HG03460 (cell line): ENCODE measurements at regions not wholly inside any gene's neighbourhood (a gene's known extent, or its start where the extent isn't known, plus 50 kb on each side); places are given as distances from the start of the nearest gene placed in this dataset.

ENCODE experiments used
- ATAC-seq: cut with Tn5 transposase; IDR thresholded peaks from one replicate; pipeline ENCODE4 v1.9.1; 2021; ENCODE audit not compliant: unreplicated experiment

GRCh38 chr1:218754477-218754876 lies 409.3 kb downstream of the TGFB2 start:
- ATAC-seq: no peak

GRCh38 chr1:218755128-218755527 lies 410.0 kb downstream of the TGFB2 start:
- ATAC-seq: no peak

DNA sequence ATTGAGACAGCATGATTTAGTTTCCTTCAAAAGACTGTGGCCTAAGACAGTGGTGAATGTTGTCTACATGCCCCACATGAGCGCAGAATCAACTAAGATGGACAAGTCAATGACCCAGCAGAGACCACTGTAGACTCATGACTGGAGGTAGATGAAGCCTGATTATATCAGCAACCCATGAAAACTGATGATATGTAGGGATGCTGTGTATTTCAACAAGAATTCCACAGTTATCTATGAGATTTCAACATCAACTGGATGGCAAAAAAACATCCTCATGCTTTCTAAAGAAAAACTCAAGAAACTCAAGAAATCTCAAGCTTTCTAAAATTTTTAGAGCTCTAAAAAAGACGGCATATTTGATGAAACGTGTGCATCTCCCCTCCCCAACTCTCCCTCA lies 413.9 kb upstream of the LYPLAL1 start:
- ATAC-seq: no peak

- ATAC-seq: no peak
These were observed 412.8 kb upstream of the LYPLAL1 start for GRCh38 chr1:218760601-218761570.

DNA sequence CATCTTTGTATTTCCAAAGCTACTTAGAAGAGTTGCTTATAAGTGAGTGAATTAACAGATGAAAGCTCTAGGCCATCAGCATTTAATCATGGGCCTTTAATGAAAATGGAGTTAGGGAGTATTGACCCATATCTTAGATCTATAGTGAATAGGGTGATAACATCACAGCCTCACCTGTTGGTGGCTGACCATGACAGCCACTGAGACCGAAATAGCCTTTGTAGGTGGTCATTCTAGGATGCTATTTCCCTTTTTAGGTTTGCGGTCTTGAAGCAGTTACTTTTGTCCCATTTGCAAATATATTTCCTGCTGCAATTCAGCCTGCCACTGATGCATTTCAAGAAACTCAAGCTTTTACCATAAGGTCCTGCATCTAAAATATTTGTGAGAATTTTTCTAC lies 410.1 kb upstream of the LYPLAL1 start:
- no peak for ATAC-seq

DNA sequence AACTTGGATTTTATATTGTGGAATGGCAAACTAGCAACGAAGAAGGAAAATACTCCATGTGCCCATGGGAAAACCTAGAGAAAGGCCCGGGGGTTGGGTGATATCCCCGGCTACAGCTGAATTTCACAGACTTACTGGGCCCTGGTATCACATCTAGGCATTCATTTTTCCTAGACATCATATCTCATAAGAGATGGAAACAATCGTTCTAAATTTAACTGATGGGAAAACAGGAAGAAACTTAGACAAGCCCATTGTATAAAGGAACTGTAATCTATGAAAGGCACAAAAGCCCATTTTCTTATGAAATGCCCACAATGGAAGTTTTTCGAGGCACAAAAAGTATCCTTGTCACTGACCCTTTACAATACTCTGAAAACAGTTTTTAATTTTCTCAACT lies 407.9 kb upstream of the LYPLAL1 start:
- no peak for ATAC-seq

DNA sequence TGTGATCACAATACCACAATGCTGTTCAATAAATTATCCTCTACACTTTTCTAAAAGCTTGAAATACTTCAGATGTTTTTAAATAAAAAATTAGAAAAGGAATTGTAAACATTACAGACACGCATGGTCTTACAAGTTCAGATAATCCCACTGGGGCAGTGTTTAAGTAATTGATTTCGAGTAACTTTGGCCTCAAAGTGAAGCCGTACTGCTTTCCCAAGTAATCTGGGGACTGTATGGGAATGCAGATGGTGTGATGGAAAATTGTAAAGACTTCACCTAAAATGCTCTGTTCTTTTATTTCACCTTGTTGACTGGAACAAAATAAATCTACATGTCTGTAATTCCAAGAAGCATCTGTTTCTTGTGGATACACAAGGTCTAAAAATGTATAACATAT lies 401.7 kb upstream of the LYPLAL1 start:
- ATAC-seq: no peak

DNA sequence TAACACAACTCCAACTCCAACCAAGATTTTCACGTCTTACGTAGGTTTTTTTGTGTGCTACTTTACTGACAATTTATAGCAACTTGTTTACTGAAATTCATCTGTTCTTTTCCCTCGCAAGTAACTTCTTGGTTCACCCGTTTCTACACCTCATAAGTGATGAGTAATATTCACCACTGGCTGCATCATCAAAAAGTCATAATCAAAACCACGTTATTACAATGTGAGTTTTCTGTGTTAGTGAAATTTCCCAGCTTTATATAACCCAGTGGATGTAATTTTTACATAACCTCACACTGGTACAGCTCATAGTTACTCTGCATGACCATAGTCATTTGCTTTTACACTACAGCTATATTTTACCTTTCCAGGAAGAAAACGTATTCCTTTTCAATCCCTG lies 401.1 kb upstream of the LYPLAL1 start:
- no peak for ATAC-seq

- no peak for ATAC-seq
These were observed 398.1 kb upstream of the LYPLAL1 start for GRCh38 chr1:218775501-218776021.

- ATAC-seq: no peak
These were observed 395.2 kb upstream of the LYPLAL1 start for GRCh38 chr1:218778257-218779126.

DNA sequence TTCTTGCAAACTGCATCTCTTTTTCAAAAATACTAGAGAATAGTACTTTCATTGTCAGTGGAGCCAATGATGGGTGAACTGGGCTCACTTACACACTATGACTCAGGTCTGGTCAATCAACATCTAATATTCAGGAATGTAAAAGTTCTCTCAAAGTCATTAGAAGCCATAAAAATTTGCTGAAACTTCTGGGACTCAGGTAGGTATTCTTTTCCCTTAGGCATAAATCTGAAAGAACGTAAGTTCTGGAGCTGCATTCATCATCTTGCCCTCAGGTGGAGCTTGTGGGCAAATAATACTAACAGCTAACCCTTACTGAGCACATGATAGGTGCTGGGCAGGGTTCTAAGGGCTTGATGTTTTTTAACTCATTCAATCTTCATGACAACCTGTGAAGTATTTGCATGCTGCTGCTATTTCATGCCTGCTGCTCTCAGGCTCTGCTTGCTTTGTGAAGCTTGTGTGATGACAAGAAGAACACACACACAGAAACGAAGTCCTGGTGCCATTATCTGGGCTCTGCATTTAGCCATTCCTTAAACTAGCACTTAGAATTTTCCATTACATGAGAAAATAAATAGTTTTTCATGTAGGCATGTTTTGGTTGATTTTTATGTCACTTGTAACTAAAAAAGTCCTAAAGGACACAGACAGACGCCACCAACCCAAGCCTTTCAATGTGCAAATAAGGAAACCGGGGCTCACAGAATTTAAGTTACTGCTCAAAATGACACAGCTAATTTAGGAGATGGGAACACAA lies 394.2 kb upstream of the LYPLAL1 start:
- no peak for ATAC-seq

- no peak for ATAC-seq
These were observed 390.5 kb upstream of the LYPLAL1 start for GRCh38 chr1:218783131-218783530.

- no peak for ATAC-seq
These were observed 389.8 kb upstream of the LYPLAL1 start for GRCh38 chr1:218783916-218784315.

DNA sequence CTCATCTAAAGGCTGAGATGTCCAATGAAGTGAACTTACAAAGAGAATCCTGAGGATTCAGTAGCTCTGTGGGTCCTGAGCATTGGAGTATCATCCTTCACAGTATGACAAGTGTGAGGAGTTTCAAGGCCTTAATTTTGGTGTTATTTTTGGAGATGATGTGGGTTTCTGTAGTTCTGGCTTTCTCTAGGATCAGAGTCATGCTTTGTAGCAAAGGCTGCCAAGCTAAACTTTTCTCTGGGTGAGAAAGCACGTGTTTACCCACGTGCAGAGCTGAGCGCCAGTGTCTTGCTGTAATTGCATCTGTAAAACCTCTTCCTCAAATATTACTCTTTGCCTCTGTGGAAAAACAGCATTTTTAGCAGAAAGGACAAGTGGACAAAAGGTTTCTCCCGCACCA lies 387.8 kb upstream of the LYPLAL1 start:
- no peak for ATAC-seq

DNA sequence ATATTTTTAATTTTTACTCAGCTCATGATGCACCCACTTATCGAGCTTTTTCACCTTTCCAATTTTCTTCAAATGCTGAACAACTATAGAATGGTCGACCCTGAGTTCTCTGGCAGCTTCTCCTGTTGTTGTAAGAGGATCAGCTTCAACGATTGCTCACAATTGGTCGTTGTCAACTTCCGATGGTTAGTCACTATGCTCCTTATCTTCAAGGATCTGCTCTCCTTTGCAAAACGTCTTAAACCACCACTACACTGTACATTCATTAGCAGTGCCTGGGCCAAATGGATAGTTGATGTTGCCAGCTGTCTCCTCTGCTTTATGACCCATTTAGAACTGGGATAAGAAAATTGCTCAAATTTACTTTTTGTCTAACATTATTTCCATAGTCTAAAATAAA lies 385.9 kb upstream of the LYPLAL1 start:
- ATAC-seq: no peak

DNA sequence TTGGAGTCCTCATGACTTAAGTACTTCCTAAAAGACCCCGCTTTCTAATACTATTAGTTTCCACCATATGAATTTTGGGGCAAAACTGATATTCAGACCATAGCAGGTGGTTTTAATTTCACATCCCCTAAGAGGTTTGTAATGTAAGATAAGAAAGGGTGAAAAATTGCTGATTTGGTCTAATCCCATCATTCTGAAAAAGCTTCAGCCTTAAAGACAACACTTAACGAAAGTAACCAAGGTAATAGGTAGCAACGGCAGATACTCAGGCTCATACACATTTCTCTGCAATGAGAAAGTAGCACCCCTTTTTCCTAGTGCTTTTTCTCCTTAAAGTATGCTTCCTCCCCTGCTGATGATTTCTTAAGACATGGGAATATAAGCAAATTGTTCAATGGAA lies 376.9 kb upstream of the LYPLAL1 start:
- ATAC-seq: no peak

- no peak for ATAC-seq
These were observed 370.9 kb upstream of the LYPLAL1 start for GRCh38 chr1:218802799-218803198.

- ATAC-seq: no peak
These were observed 370.2 kb upstream of the LYPLAL1 start for GRCh38 chr1:218803351-218803997.

DNA sequence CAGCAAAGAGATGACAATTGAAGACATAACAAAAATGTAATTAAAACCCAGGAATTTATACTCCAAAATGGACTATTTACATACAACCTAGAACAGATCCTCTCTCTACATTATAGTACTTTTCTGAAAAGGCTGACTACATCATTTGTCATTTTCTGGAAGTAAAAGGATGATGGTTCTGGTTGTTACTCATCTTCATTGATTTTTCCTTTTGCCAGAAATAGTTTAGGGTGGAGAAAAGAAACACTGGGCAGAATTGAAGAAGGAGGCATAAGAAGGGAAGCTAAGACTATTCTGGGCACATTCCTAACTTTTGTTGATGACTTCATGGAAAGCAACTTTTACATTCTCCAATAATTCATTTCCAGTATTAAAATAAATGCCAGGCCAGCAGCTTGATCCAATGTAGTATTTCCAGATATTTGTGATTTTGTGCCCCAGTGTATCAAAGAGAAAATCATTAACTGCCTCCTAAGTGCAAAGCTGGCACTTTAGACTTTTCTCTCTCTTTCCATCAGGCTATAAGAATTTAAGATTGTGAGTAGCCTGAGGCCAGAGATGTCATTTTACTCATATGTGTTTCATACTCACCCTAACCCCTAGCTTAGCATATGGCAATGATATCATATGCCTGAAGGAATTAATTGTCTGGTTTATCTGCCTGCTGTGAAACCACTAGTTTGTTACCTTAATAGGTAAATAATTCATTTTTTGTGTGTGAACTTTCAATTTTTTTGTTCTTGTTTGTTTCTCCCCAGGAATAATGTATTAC lies 369.5 kb upstream of the LYPLAL1 start:
- ATAC-seq: no peak

DNA sequence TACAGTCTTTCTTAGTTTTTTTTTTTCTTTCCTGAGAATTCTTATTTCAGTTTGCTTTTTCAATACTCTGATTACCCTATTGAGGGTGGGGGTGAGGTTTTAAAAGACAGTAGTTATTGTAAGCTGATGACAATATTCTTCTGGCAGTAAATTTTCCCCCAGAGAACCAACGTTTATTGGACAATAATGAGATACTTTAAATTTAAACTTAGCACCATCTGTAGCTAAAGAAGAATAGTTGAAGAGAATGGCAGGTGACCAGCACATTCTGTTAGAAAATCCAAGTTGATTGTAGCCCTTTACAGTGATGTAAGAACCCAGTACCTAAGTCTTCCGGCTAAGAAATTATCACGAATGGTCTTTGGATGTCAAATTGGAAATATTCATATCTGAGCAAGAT lies 364.6 kb upstream of the LYPLAL1 start:
- no peak for ATAC-seq
